Upper lobe of left lung (tissue), 4 donors: ENCODE measurements at regions not wholly inside any gene's neighbourhood (a gene's known extent, or its start where the extent isn't known, plus 50 kb on each side); places are given as distances from the start of the nearest gene placed in this dataset.

Experiments used
- EP300 ChIP-seq, 4 donors: sonication (generic); formaldehyde crosslinking; IDR thresholded peaks; one replicate each; pipeline ENCODE4 v1.5.1; 2017; ENCODE audit warnings: antibody characterized with exemption in 4 of 4, control low read depth in 2 of 4
- POLR2A ChIP-seq, 4 donors: fragments of 450-650 bp; IDR thresholded peaks; one replicate each; pipeline ENCODE4 v1.5.1; 2016 to 2017; ENCODE audit warnings: antibody characterized with exemption in 4 of 4, mild to moderate bottlenecking in 2 of 4
- POLR2AphosphoS5 ChIP-seq, 2 donors: sonication (generic); formaldehyde crosslinking; IDR thresholded peaks; one replicate each; pipeline ENCODE4 v1.5.1; 2017; ENCODE audit warnings: antibody characterized with exemption in 2 of 2
- TF ChIP-seq, protein P1 (sequence below), 6 experiments: fragments of 450-650 bp in 4 of 6; fragments of 200-600 bp in 2 of 6; sonication (generic) in 2 of 6; IDR thresholded peaks; one replicate each; pipeline ENCODE4 v1.5.1; 2016 to 2019; ENCODE audit warnings: antibody characterized with exemption in 6 of 6

DNA sequence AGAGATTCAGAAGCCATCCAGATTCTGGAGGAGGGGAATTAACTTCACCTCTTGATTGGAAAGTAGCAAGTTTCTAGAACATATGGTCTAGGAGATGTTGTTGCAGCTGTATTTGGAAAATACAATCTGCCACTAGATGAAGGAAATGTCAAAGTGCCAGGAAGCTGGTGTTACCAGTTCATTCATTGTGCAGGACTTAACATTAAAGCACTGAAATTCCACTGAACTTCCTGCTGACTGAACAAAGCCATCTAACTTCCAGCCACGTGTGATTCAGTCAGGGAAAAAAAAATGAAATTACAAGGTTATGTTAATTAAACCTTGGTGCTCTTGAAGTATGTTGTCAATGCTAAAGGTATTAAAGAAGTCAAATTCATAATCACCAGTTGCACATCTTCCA is 321.5 kb upstream of the SASH1 start:
- TF ChIP-seq, protein P1, sequence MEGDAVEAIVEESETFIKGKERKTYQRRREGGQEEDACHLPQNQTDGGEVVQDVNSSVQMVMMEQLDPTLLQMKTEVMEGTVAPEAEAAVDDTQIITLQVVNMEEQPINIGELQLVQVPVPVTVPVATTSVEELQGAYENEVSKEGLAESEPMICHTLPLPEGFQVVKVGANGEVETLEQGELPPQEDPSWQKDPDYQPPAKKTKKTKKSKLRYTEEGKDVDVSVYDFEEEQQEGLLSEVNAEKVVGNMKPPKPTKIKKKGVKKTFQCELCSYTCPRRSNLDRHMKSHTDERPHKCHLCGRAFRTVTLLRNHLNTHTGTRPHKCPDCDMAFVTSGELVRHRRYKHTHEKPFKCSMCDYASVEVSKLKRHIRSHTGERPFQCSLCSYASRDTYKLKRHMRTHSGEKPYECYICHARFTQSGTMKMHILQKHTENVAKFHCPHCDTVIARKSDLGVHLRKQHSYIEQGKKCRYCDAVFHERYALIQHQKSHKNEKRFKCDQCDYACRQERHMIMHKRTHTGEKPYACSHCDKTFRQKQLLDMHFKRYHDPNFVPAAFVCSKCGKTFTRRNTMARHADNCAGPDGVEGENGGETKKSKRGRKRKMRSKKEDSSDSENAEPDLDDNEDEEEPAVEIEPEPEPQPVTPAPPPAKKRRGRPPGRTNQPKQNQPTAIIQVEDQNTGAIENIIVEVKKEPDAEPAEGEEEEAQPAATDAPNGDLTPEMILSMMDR (IDR thresholded peaks at IDR 0.05): no peak
- TF ChIP-seq POLR2AphosphoS5 (IDR thresholded peaks at IDR 0.05): no peak
- TF ChIP-seq EP300 (IDR thresholded peaks at IDR 0.05): no peak
- no peak for TF ChIP-seq POLR2A (IDR thresholded peaks at IDR 0.05)
